GM19240 (cell line): ENCODE measurements at regions not wholly inside any gene's neighbourhood (a gene's known extent, or its start where the extent isn't known, plus 50 kb on each side); places are given as distances from the start of the nearest gene placed in this dataset.

Experiments used
- DNase-seq: peaks from one replicate; pipeline ENCODE4 v3.0.0; 2011; ENCODE audit warnings: low spot score; ENCODE audit not compliant: insufficient read length

DNA sequence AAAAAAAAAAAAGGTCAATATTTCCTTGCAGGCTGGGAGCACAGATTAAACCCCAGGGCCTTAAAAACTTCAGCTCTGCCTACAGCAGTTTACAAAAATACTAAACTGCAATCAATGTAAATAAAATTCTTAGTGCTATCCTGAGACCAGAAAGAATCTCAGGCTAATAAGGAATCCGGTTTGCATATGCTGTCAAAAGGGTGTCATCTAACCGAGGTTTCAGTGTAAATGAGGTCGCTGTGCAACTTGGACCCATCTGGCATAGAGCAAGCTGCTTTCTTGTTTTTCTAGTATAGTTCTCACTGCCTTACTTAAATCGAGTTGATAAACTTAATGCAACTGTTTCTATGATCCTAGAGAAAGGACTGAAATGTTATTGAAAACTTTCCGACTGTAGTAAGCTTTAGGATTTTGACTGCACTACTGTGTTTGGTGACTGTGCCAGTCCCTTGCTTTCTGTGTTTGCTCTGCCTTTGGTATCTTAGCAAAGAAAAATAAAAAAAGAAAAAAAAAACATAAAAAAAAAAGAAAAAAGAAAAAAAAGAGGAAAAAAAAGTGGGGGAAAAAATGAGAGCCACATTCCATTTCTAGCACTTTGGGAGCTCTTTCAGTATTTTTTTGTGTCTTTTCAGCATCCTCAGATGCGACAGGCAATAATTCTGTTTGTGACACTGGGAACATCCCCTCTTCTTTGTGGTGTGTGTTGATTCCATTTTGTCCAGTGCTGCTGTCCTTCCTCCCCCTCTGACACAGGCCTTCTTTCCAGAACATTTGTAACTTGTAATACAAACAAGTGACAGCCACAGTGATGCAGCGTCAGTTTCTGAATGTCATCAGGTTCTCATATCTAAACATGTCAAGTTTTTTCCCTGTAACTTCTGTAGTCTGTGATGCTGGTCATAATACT lies 340.5 kb downstream of the ZNF536 start:
- DNase-seq, result no peak

DNA sequence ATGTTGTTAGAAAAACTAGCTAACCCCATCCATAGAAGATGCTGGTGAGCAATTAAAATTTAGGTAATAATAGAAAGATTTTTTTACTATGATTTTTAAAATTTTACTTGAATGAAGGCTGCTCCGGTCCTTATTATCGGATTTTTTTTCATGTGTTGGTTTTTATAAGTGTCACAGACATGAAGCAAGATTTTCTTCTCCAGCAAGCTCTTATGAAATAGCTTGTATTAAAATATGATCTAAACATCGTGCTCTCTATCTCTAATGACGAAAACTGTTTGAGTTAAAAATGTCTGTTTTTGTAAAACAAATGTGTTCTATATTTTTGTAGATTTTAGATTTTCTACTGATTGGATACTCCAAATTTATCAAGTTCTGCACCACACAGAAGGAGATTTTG lies 339.6 kb downstream of the ZNF536 start:
- DNase-seq, result no peak

- DNase-seq, result no peak
Measured at GRCh38 chr19:30711296-30711695, 339.1 kb downstream of the ZNF536 start.

GRCh38 chr19:30710721-30711120 lies 338.5 kb downstream of the ZNF536 start:
- no peak for DNase-seq

DNA sequence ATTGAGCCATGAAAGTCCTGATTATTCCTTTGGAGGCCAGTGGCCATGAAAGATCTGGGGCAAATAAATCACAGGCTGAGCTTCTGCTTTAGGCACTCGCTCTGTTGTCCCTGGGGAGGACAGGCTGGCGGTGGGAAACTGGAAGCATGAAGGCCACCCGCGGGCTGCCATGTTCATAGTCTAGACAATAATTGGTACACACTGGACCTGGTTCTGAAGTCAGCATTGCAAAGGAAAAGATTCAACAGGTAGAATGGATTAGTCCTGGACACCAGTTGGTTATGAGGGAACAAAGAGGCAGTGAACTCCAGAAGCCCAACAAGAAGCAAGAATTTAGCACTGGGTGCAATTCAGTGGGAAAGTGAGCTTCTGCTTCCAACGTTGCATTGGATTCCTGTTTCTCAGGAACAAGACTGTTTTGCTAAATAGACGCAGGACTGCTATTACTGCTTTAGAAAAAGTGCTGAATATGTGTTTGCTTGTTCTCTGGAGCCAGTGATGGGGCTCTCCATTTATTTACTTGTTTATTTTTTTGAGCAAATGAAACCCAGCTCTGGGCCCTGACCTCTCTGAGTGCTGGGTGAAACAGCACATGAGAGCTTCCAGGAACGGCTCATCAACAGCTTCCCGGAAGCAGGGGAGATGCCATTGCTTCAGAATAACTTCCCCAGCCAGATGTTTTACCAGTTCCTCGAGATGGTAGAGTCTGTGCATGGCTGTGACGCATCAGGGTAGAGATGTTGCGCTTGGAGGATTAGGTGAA lies 336.4 kb downstream of the ZNF536 start:
- no peak for DNase-seq

GRCh38 chr19:30704771-30705330 lies 332.7 kb downstream of the ZNF536 start:
- no peak for DNase-seq

DNA sequence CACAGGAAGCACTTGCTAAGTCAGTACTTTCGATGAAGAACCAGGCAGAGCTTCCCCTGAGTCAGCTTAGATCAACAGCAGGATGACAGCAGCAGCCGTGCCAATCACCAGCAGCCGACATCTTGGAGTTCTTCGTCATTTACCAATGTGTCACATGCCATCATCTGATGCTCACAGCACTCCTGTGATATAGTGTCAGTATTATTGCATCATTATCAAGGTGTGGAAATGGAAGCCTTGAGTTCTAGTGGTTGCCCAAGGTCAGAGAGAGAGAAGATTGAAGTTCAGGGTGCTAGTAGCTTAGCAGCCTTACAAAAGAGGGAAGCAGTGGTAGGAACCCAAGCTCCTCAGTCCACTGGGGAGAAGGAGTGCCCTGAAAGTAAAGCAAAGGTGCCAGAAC lies 331.5 kb downstream of the ZNF536 start:
- no peak for DNase-seq

DNA sequence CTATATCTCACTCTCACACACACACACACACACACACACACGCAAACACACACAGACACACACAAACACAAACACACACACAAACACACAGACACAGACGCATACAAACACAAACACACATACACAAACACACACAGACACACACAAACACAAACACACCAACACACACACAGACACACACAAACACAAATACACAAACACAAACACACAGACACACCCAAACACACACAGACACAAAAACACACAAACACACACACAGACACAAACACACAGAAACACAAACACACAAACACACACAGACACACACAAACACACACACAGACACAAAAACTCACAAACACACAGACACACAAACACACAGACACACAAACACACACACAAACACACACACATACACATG lies 329.0 kb downstream of the ZNF536 start:
- DNase-seq, result no peak

DNA sequence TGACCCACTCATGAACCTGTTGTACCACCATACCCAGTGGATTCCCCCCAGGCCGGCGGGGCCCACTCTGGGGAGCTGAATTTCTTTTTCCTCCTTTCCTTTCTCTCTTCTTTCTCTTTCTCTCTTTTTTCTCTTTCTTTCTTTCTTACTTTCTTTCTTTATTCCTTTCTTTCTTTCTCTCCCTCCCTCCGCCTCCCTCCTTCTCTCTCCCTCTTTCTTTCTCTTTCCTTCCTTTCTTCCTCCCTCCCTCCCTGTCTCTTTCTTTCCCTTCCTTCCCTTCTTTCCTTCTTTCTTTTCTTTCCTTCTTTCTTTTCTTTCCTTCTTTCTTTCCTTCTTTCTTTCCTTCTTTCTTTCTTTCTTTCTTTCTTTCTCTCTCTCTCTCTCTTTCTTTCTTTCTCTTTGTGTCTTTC lies 327.7 kb downstream of the ZNF536 start:
- no peak for DNase-seq

- no peak for DNase-seq
Measured at GRCh38 chr19:30696514-30696913, 324.3 kb downstream of the ZNF536 start.

DNA sequence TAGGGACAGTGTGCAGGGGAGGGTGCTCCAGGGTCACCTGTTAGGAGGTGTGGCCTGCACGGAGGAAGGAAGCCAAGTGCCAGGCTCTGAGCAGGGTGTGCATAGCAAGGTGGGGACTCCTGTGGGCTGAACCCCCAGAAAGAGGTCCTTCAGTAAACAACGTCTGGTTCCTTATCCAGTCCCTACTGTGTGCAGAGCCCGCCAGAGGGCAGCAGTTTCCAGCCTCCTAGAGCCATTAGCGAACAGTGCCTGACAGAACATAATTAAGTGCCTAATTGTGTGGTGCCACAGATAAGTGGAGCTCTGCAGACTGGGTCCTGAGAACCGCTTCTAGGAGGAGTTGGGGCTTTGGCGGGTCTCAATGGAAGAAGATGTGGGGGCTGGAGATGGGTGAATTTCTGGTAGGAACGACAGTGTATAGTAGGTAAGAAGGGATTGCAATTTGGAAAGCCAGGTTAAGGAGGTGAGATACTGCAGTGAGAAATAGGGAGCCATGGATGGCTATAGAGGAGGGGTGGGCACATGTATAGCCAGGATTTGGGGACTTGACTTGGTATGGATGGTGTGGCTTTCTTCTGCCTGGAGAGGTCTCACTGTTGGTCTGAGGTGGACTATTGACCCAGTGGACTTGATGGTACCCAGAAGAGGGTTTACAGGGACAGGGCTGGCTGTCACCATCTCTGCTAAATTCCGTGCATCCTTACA lies 323.1 kb downstream of the ZNF536 start:
- DNase-seq, result no peak

GRCh38 chr19:30694156-30694755 lies 322.1 kb downstream of the ZNF536 start:
- no peak for DNase-seq

GRCh38 chr19:30692879-30693503 lies 320.8 kb downstream of the ZNF536 start:
- DNase-seq, result no peak

- DNase-seq, result no peak
Measured at GRCh38 chr19:30692181-30692811, 320.1 kb downstream of the ZNF536 start.

DNA sequence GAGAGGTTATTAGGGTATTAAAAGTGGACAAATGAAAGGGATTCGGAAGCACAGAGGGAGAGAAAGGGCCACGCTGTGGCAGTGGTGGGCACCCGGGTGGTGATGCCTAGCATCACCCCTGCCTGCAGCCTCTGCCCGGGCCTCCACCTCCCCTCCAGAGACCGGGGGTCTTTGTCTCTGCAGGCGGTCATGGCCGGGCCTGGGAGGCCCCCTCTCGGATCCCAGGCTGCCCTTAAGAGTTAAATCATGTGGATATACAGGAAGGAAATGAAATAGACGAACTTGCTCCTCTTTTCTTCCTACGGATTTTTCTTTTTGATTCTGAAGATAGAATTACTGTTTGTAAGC lies 319.6 kb downstream of the ZNF536 start:
- DNase-seq, result no peak

DNA sequence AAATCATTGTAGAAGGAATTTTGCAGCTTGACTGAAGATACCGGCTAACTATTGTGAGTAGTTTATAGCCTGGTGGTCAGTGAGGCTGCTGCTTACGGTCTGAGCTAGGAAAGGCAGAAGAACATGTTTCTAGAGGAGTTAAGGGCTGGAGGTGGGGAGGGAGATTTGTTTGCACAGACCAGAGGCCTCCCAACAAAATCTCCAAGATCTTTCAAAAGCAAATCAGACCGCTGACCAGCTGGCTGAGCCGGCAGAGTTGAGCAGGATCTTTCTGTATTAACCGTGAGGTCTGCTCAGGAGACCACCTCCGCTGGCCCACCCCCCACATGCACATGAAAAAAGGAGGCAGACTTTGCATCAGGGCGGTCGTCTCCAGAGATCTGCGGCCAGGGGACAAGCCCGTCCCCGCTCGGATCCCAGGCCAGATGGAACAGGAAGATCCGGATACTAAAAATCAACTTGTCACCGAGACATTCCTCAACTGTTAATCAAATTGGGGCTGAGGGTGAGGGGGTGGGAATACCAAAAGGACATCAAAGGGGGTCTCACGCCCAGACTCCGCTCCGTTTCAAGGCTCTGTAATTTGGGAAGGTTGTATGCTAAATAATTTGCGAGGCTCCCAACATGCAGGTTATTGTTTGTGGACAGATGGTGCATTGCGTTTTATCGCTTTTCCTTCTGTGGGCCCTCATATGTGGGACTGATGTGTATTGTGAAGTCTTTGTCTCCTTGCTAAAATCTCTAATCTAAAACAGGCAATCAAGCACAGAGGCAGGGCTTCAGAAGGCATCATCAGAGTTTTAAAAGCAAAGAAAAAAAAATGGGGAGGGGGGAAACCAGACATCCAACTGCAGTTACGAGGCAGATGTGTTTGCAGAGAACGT lies 319.0 kb downstream of the ZNF536 start:
- no peak for DNase-seq

GRCh38 chr19:30690525-30690924 lies 318.3 kb downstream of the ZNF536 start:
- DNase-seq, result no peak

- DNase-seq, result no peak
Measured at GRCh38 chr19:30689474-30689873, 317.3 kb downstream of the ZNF536 start.

- DNase-seq, result no peak
Measured at GRCh38 chr19:30688696-30689095, 316.5 kb downstream of the ZNF536 start.
